WERI-Rb-1 (cell line): ENCODE measurements at regions not wholly inside any gene's neighbourhood (a gene's known extent, or its start where the extent isn't known, plus 50 kb on each side); places are given as distances from the start of the nearest gene placed in this dataset.
"Not testable (repeated sequence)": the region's sequence is repeated elsewhere in the genome, so short reads cannot be mapped to it uniquely, and the experiment has no call there.

Source experiments
- DNase-seq: peaks from one replicate; pipeline ENCODE4 v3.0.0-alpha.2; 2020
- H3K27ac ChIP-seq: fragments of 250-450 bp; sonication (Bioruptor Pico); 2 replicates; pipeline ENCODE4 v1.5.1; 2020; ENCODE audit warnings: mild to moderate bottlenecking, moderate library complexity
- H3K27me3 ChIP-seq: fragments of 250-450 bp; sonication (Bioruptor Pico); 2 replicates; pipeline ENCODE4 v1.5.1; 2021; ENCODE audit warnings: mild to moderate bottlenecking, low read depth, moderate library complexity; ENCODE audit not compliant: insufficient read depth, severe bottlenecking
- H3K36me3 ChIP-seq: fragments of 250-450 bp; sonication (Bioruptor Pico); 2 replicates; pipeline ENCODE4 v1.5.1; 2020; ENCODE audit warnings: mild to moderate bottlenecking, moderate library complexity
- H3K4me3 ChIP-seq: 2 replicates; pipeline ENCODE4 v1.5.1; 2011; ENCODE audit warnings: low read depth, mild to moderate bottlenecking, control low read depth, low read length
- H3K9me3 ChIP-seq: fragments of 250-450 bp; sonication (Bioruptor Pico); 2 replicates; pipeline ENCODE4 v1.5.1; 2021; ENCODE audit warnings: mild to moderate bottlenecking, moderate library complexity; ENCODE audit not compliant: severe bottlenecking
- CTCF ChIP-seq: IDR thresholded peaks from 2 replicates; pipeline ENCODE4 v1.5.1; 2011; ENCODE audit warnings: low read depth, mild to moderate bottlenecking, control low read depth, inconsistent platforms, low read length

GRCh38 chr4:131742536-131743205 lies 1406.4 kb upstream of the PCDH10 start:
- not testable (repeated sequence) for H3K27ac ChIP-seq, DNase-seq, H3K36me3 ChIP-seq, H3K27me3 ChIP-seq, H3K9me3 ChIP-seq, H3K4me3 ChIP-seq

- not testable (repeated sequence) for H3K9me3 ChIP-seq, H3K27me3 ChIP-seq, H3K4me3 ChIP-seq, H3K36me3 ChIP-seq, DNase-seq, H3K27ac ChIP-seq
Measured at GRCh38 chr4:131743348-131743747, 1405.7 kb upstream of the PCDH10 start.

GRCh38 chr4:131747203-131747602 lies 1401.9 kb upstream of the PCDH10 start:
- H3K4me3 ChIP-seq, DNase-seq, H3K36me3 ChIP-seq, H3K9me3 ChIP-seq, H3K27ac ChIP-seq, H3K27me3 ChIP-seq: not testable (repeated sequence)

- H3K27me3 ChIP-seq, H3K9me3 ChIP-seq, H3K36me3 ChIP-seq, H3K27ac ChIP-seq, H3K4me3 ChIP-seq, DNase-seq: not testable (repeated sequence)
Measured at GRCh38 chr4:131749224-131749623, 1399.9 kb upstream of the PCDH10 start.

GRCh38 chr4:131750006-131750405 lies 1399.1 kb upstream of the PCDH10 start:
- not testable (repeated sequence) for H3K27ac ChIP-seq, H3K36me3 ChIP-seq, H3K4me3 ChIP-seq, H3K27me3 ChIP-seq, H3K9me3 ChIP-seq, DNase-seq

GRCh38 chr4:131750469-131750868 lies 1398.6 kb upstream of the PCDH10 start:
- not testable (repeated sequence) for H3K36me3 ChIP-seq, H3K4me3 ChIP-seq, H3K9me3 ChIP-seq, H3K27ac ChIP-seq, DNase-seq, H3K27me3 ChIP-seq

GRCh38 chr4:131762234-131762633 lies 1386.9 kb upstream of the PCDH10 start:
- not testable (repeated sequence) for H3K36me3 ChIP-seq, H3K27me3 ChIP-seq, H3K9me3 ChIP-seq, H3K27ac ChIP-seq, H3K4me3 ChIP-seq, DNase-seq

- no peak for TF ChIP-seq CTCF
- H3K36me3 ChIP-seq: no peaks in the 10 kb centered on the region
Measured at GRCh38 chr4:131764730-131765129, 1384.4 kb upstream of the PCDH10 start.

GRCh38 chr4:131774382-131774781 lies 1374.7 kb upstream of the PCDH10 start:
- not testable (repeated sequence) for H3K4me3 ChIP-seq, H3K27ac ChIP-seq, DNase-seq, H3K36me3 ChIP-seq, H3K27me3 ChIP-seq, H3K9me3 ChIP-seq

More at GRCh38 chr4:131764730-131765129, 1384.4 kb upstream of the PCDH10 start:
- DNase-seq: no peak
- no peaks in the 10 kb centered on the region for H3K27me3 ChIP-seq
- peaks cover 2% of the 10 kb centered on the region for H3K9me3 ChIP-seq
- no peak overlapping the region for H3K4me3 ChIP-seq
- no peak overlapping the region for H3K27ac ChIP-seq

GRCh38 chr4:131810565-131810964 lies 1338.5 kb upstream of the PCDH10 start:
- not testable (repeated sequence) for H3K27me3 ChIP-seq, H3K9me3 ChIP-seq, DNase-seq, H3K27ac ChIP-seq, H3K4me3 ChIP-seq, H3K36me3 ChIP-seq
